GM06990 (cell line): ENCODE measurements at regions not wholly inside any gene's neighbourhood (a gene's known extent, or its start where the extent isn't known, plus 50 kb on each side); places are given as distances from the start of the nearest gene placed in this dataset.

Experiments
- DNase-seq: peaks from one replicate; pipeline ENCODE4 v3.0.0-alpha.2; 2011; ENCODE audit not compliant: insufficient read length; ENCODE audit errors: extremely low read depth
- H3K27me3 ChIP-seq: replicated peaks from 2 replicates; pipeline ENCODE4 v1.6.0; 2011; ENCODE audit warnings: low read length; ENCODE audit not compliant: control insufficient read depth, insufficient read depth
- H3K36me3 ChIP-seq: 2 replicates; pipeline ENCODE4 v1.5.1; 2011; ENCODE audit warnings: low read length; ENCODE audit not compliant: control insufficient read depth, insufficient read depth
- H3K4me3 ChIP-seq: replicated peaks from 2 replicates; pipeline ENCODE4 v1.5.1; 2011; ENCODE audit warnings: low read depth, mild to moderate bottlenecking, control low read depth, low read length
- TF ChIP-seq, protein P1 (sequence below): IDR thresholded peaks from 2 replicates; pipeline ENCODE4 v1.5.1; 2011; ENCODE audit warnings: low read length, control low read depth, mild to moderate bottlenecking, inconsistent platforms; ENCODE audit not compliant: insufficient read depth, poor library complexity, severe bottlenecking

- Histone ChIP-seq H3K4me3 (peak overlapping the region; percentile 56), H3K27me3 (no peaks in the 10 kb centered on the region), H3K36me3 (peaks cover 2% of the 10 kb centered on the region; the same call in 1 of the 2 replicates)
- TF ChIP-seq, protein P1, sequence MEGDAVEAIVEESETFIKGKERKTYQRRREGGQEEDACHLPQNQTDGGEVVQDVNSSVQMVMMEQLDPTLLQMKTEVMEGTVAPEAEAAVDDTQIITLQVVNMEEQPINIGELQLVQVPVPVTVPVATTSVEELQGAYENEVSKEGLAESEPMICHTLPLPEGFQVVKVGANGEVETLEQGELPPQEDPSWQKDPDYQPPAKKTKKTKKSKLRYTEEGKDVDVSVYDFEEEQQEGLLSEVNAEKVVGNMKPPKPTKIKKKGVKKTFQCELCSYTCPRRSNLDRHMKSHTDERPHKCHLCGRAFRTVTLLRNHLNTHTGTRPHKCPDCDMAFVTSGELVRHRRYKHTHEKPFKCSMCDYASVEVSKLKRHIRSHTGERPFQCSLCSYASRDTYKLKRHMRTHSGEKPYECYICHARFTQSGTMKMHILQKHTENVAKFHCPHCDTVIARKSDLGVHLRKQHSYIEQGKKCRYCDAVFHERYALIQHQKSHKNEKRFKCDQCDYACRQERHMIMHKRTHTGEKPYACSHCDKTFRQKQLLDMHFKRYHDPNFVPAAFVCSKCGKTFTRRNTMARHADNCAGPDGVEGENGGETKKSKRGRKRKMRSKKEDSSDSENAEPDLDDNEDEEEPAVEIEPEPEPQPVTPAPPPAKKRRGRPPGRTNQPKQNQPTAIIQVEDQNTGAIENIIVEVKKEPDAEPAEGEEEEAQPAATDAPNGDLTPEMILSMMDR, result no peak
- DNase-seq, result peak; percentile 86
These were observed 53.6 kb upstream of the CAB39 start for GRCh38 chr2:230658877-230659652.

DNA sequence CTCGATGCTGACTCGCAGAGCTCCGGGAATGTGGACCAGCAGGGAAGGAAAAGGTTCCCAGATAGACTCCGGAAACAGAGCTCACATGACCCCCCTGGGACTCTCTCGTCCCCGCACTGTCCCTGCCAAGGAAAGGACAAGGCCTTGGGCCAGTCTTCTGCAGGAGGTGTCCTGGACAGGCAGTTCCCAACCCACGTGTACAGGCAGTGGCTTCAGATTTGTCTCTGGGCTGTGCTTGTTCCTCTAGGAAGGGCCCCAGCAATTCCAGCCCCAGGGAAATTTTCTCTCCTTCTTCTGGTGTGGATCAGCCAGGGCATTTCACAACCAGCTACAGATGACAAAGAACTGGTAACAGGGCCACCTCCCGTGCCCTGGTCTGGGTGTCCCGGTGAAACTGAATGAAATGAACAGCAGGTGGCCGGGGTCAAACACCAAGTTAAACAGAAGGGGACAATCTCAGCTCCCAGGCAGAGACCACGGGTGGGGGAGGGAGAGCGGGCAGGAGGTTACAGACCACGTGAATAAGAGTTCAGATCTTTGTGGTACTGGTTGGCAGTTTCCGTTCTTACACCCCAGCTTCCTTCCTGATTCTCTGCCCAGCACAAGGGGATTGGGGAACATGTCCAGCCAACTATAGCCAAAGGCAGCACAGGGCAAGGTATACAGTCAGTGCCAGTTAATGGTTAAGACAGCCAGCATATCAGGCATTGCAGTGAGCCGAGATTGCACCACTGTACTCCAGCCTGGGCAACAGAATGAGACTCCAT lies 52.2 kb upstream of the CAB39 start:
- Histone ChIP-seq H3K36me3 (peaks cover 2% of the 10 kb centered on the region; the same call in 1 of the 2 replicates), H3K27me3 (no peaks in the 10 kb centered on the region), H3K4me3 (no peak overlapping the region; the same call in 1 of the 2 replicates)
- TF ChIP-seq, protein P1, result no peak
- peak; percentile 70 for DNase-seq

DNA sequence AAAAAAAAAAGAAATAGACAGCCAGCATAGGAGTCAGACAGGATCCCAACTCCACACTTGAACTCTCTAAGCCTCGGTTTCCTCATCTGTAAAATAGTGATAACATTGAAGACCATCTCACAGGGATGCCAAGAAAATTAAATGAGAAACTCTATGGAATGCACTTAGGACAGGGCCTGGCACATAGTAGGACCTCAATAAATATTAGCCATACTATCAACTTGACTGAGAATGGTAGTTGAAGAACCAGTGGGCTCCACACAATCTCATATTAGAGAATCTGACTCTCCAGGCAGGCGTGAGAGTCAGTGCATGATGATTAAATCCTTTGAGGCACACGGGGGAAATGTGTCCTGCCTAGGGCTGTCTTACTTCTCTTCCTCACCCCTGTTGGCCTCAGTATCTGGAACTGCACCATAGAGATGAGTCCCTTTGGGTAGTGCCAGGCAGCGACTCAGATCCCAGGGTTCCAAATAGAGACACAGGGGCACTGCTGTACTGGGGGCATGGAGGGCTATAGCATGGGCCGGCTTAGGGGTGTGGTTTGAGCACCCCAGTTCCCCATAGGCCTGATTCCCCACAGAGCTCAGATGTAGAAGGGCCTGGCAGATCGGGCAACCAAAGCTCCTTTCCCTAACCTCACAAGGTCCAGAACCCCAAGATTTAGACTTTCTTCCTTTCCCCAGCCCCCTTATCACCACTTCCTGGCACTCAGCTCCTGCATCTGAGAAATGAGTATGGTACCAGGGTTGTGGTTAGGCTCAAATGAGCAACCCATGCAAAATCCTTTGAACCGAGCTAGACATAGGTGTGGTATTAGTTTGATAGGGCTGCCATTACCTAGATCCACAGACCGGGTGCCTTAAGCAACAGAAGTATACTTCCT lies 51.3 kb upstream of the CAB39 start:
- H3K27me3 ChIP-seq, result no peaks in the 10 kb centered on the region
- TF ChIP-seq, protein P1, result no peak
- no peaks in the 10 kb centered on the region for H3K36me3 ChIP-seq
- no peak overlapping the region for H3K4me3 ChIP-seq
- peak; percentile 77 for DNase-seq
